WTC11 (cell line): ENCODE measurements at regions not wholly inside any gene's neighbourhood (a gene's known extent, or its start where the extent isn't known, plus 50 kb on each side); places are given as distances from the start of the nearest gene placed in this dataset.

ENCODE experiments used
- ATF2 ChIP-seq: sonication (generic); formaldehyde crosslinking; IDR thresholded peaks from 2 replicates; pipeline ENCODE4 v1.8.1; 2022; ENCODE audit warnings: low read depth, missing genetic modification reagents, borderline replicate concordance
- JUN ChIP-seq: sonication (generic); formaldehyde crosslinking; IDR thresholded peaks from 2 replicates; pipeline ENCODE4 v1.8.0; 2023; ENCODE audit warnings: mild to moderate bottlenecking, missing genetic modification reagents
- KAT7 ChIP-seq: sonication (generic); formaldehyde crosslinking; IDR thresholded peaks from 2 replicates; pipeline ENCODE4 v1.8.1; 2023; ENCODE audit warnings: missing genetic modification reagents, mild to moderate bottlenecking, borderline replicate concordance
- ZNF121 ChIP-seq: sonication (generic); formaldehyde crosslinking; IDR thresholded peaks from 2 replicates; pipeline ENCODE4 v1.8.0; 2023; ENCODE audit warnings: missing genetic modification reagents
- TF ChIP-seq, protein P1 (sequence below): fragments of 200-600 bp; IDR thresholded peaks from 2 replicates; pipeline ENCODE4 v1.8.0; 2022; ENCODE audit warnings: antibody characterized with exemption
- TF ChIP-seq, protein P2 (sequence below): sonication (generic); formaldehyde crosslinking; IDR thresholded peaks from 2 replicates; pipeline ENCODE4 v1.8.1; 2022; ENCODE audit warnings: mild to moderate bottlenecking, missing genetic modification reagents, moderate library complexity, borderline replicate concordance

- no peak for TF ChIP-seq ZNF121
- TF ChIP-seq, protein P1, sequence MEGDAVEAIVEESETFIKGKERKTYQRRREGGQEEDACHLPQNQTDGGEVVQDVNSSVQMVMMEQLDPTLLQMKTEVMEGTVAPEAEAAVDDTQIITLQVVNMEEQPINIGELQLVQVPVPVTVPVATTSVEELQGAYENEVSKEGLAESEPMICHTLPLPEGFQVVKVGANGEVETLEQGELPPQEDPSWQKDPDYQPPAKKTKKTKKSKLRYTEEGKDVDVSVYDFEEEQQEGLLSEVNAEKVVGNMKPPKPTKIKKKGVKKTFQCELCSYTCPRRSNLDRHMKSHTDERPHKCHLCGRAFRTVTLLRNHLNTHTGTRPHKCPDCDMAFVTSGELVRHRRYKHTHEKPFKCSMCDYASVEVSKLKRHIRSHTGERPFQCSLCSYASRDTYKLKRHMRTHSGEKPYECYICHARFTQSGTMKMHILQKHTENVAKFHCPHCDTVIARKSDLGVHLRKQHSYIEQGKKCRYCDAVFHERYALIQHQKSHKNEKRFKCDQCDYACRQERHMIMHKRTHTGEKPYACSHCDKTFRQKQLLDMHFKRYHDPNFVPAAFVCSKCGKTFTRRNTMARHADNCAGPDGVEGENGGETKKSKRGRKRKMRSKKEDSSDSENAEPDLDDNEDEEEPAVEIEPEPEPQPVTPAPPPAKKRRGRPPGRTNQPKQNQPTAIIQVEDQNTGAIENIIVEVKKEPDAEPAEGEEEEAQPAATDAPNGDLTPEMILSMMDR: no peak
- no peak for TF ChIP-seq KAT7 (CRISPR knock-in tag)
- TF ChIP-seq, protein P2, sequence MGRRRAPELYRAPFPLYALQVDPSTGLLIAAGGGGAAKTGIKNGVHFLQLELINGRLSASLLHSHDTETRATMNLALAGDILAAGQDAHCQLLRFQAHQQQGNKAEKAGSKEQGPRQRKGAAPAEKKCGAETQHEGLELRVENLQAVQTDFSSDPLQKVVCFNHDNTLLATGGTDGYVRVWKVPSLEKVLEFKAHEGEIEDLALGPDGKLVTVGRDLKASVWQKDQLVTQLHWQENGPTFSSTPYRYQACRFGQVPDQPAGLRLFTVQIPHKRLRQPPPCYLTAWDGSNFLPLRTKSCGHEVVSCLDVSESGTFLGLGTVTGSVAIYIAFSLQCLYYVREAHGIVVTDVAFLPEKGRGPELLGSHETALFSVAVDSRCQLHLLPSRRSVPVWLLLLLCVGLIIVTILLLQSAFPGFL (CRISPR knock-in tag): no peak
- TF ChIP-seq ATF2 (CRISPR knock-in tag): no peak
- TF ChIP-seq JUN (CRISPR knock-in tag): no peak
Observed at GRCh38 chr1:11374748-11375110, 101.7 kb downstream of the UBIAD1 start.
